ENCODE measurements at regions not wholly inside any gene's neighbourhood (a gene's known extent, or its start where the extent isn't known, plus 50 kb on each side); places are given as distances from the start of the nearest gene placed in this dataset.
A peak's percentile ranks its signal among the peaks of the same experiment; 100 is the strongest.

DNA sequence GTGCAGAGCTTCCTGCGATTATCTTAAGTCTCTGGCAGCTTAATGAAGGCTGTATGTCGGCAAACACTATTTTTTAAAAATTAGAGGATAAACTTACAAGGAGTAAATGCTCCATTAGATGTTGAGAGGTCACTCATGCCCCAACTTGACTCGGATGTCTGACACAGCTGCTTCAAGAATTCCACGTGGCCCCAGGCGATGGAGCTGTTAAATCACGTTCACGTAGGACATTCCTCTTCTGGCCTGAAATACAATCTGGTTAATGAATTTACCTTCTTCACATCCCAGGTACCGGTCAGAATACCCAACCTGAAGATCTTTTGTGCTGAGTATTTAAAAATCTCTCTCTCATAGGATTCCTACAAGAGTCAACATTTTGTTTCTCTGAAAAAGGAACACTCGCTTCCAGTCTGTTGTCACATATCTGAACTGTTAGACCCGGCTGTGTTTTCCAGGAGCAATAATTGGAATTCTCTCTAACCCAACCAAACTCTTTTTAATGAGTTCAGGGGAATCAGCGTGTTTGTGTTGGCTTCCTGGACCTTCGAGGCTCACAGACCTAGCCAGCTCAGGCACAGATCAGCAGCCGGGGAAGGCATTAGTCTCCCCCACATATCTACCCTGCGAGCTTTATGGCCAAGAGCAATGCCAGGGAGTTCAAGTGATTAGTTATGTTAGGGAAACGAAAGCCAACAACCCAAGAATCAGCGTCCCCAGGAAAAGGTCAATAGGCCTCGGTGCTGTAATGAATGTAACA lies 284.9 kb downstream of the FGFR2 start:
- peak; percentile 63 for DNase-seq (ENCODE audit: low spot score)
- ChIA-PET POLR2A (ENCODE audit: low non-redundant PET) (no interaction called here), CTCF (interaction anchor here (0.6 to 1.1 kb wide), 2 partner anchors 241 to 588 kb away, joined by 3 to 5 read pairs; no protein-coding TSS in a partner anchor)
- no peak overlapping the region for H3K27ac ChIP-seq
- TF ChIP-seq, protein P1, sequence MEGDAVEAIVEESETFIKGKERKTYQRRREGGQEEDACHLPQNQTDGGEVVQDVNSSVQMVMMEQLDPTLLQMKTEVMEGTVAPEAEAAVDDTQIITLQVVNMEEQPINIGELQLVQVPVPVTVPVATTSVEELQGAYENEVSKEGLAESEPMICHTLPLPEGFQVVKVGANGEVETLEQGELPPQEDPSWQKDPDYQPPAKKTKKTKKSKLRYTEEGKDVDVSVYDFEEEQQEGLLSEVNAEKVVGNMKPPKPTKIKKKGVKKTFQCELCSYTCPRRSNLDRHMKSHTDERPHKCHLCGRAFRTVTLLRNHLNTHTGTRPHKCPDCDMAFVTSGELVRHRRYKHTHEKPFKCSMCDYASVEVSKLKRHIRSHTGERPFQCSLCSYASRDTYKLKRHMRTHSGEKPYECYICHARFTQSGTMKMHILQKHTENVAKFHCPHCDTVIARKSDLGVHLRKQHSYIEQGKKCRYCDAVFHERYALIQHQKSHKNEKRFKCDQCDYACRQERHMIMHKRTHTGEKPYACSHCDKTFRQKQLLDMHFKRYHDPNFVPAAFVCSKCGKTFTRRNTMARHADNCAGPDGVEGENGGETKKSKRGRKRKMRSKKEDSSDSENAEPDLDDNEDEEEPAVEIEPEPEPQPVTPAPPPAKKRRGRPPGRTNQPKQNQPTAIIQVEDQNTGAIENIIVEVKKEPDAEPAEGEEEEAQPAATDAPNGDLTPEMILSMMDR (conservative IDR thresholded peaks at IDR 0.05; ENCODE audit: low read depth) = no peak

DNA sequence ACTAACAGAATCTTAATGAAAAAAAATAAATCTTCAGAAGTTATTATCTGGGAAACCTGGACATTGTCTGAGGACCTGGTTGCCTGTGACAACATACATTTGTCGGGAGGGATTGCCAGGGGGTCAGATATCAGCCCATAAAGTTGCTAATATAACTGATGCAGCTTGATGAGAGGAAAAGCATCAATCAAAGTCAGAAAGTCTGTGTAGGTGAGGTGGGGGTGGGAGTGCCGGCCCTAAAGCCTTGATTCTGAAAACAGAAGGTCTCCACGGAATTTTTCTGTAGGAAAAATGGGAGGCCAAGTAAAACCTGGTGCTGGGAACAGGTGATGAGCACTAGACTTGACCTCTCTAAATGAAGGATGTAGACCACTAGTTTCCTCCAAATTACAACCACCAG lies 281.8 kb downstream of the FGFR2 start:
- TF ChIP-seq, protein P1 (conservative IDR thresholded peaks at IDR 0.05; ENCODE audit: low read depth) = no peak
- POLR2A ChIA-PET (ENCODE audit: low non-redundant PET) = no interaction called here
- H3K27ac ChIP-seq = no peak overlapping the region
- no peak for DNase-seq (ENCODE audit: low spot score)
- CTCF ChIA-PET = interaction anchor here (0.7 kb wide), 1 partner anchor 71 kb away, joined by 3 read pairs; no protein-coding TSS in a partner anchor

DNA sequence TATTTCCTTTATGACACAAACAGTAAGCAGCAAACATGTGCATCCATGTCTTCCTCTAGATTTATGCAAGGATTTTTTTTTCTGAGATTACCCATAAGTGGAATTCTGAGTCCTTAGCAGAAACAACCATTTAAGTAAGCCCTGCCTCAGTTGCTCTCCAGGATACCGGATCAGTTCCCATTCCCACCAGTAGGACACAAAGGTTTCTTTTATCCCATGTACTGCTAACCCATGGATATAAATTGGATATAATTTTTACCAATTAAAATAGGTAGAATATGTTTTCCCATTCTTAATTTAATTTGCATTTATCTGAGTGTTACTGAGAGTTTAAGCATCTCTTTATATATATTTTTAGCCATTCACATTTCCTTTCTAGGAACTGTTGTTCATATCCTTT lies 280.9 kb downstream of the FGFR2 start:
- TF ChIP-seq, protein P1 (conservative IDR thresholded peaks at IDR 0.05; ENCODE audit: low read depth) = no peak
- DNase-seq (ENCODE audit: low spot score) = no peak
- POLR2A ChIA-PET (ENCODE audit: low non-redundant PET) = no interaction called here
- CTCF ChIA-PET = no interaction called here
- no peak overlapping the region for H3K27ac ChIP-seq

DNA sequence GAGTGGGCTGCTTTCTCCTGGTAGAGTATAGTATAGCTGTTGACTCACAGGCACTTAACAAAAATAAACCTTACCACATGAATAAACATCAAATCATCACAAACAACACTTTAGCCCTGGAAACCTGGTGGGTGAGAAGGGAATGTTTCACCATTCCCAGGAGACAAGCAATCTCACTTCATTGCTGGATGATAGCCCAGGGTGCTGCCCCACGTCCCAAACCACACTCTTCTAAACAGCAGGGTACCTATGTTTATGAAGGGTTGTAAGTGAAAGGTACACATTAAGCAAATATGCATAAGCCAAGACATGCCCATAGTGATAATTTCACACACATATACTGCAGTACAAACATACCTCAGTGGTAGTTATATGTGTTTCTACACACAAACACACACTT lies 276.2 kb downstream of the FGFR2 start:
- CTCF ChIA-PET = no interaction called here

DNA sequence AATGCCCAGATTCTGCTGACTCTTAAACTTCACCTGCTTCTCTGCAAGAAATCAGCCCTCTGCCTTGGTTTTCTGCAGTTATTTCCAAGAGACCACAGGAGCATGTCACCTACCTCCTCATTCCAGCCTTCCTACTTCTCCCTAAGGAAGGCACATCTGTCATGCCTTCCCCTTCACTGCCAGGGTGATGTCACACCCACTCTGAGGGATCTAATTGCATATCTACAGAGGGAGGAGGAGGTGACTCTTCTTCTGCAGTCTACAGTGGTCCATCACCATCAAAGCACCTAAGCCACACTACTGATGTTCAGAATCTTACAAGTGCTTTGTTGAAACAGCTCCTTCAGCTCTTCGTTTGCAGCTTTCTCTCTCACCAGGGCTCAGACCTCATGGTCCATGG lies 275.5 kb downstream of the FGFR2 start:
- no peak for DNase-seq (ENCODE audit: low spot score)
- CTCF ChIA-PET = interaction anchor here (0.9 kb wide), 1 partner anchor 221 kb away, joined by 3 read pairs; no protein-coding TSS in a partner anchor
- POLR2A ChIA-PET (ENCODE audit: low non-redundant PET) = no interaction called here
- TF ChIP-seq, protein P1 (conservative IDR thresholded peaks at IDR 0.05; ENCODE audit: low read depth) = no peak
- no peak overlapping the region for H3K27ac ChIP-seq

More for the DNA sequence above, 276.2 kb downstream of the FGFR2 start:
- no peak for DNase-seq (ENCODE audit: low spot score)
- POLR2A ChIA-PET (ENCODE audit: low non-redundant PET) = no interaction called here
- TF ChIP-seq, protein P1 (conservative IDR thresholded peaks at IDR 0.05; ENCODE audit: low read depth) = no peak
- H3K27ac ChIP-seq = no peak overlapping the region

DNA sequence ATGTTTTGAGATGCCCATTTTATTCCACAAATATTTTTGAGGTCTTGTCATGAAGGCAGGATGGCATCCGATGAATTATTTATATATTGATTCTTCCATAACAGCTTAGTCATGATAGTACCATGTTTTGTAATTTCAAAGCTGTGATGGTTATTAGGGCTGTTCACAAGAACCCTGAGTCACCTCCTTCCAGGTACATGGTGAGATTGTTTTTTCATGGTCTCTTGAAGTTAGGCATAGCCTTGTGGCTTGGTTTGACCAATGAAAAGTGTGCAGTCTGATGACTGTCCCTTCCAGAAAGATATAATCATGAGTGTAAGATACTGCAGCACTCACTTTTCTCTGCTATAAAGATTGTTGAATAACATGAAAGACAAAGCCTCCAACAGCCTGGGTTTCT lies 274.8 kb downstream of the FGFR2 start:
- no peak overlapping the region for H3K27ac ChIP-seq
- POLR2A ChIA-PET (ENCODE audit: low non-redundant PET) = no interaction called here
- TF ChIP-seq, protein P1 (conservative IDR thresholded peaks at IDR 0.05; ENCODE audit: low read depth) = no peak
- no peak for DNase-seq (ENCODE audit: low spot score)
- CTCF ChIA-PET = interaction anchor here (0.9 kb wide), 1 partner anchor 220 kb away, joined by 3 read pairs; no protein-coding TSS in a partner anchor
